HUES6 (cell line): ENCODE measurements at regions not wholly inside any gene's neighbourhood (a gene's known extent, or its start where the extent isn't known, plus 50 kb on each side); places are given as distances from the start of the nearest gene placed in this dataset.

Source experiments
- H3K27ac ChIP-seq: 2 replicates; pipeline ENCODE4 v1.7.0; 2013; ENCODE audit warnings: low read depth, mild to moderate bottlenecking, low read length, inconsistent platforms
- H3K27me3 ChIP-seq: 2 replicates; pipeline ENCODE4 v1.6.1; 2013; ENCODE audit warnings: low read length; ENCODE audit not compliant: control insufficient read depth, insufficient read depth
- H3K36me3 ChIP-seq: 2 replicates; pipeline ENCODE4 v1.6.1; 2013; ENCODE audit warnings: low read length; ENCODE audit not compliant: control insufficient read depth, insufficient read depth
- H3K4me1 ChIP-seq: 2 replicates; pipeline ENCODE4 v1.6.1; 2013; ENCODE audit warnings: low read length; ENCODE audit not compliant: control insufficient read depth, insufficient read depth
- H3K4me3 ChIP-seq: 2 replicates; pipeline ENCODE4 v1.5.1; 2013; ENCODE audit warnings: low read depth, low read length
- H3K9ac ChIP-seq: one replicate; pipeline ENCODE4 v1.6.1; 2013; ENCODE audit warnings: mild to moderate bottlenecking, low read length
- H3K9me3 ChIP-seq: 2 replicates; pipeline ENCODE4 v1.6.1; 2013; ENCODE audit warnings: low read depth, low read length; ENCODE audit not compliant: control insufficient read depth, insufficient read depth

DNA sequence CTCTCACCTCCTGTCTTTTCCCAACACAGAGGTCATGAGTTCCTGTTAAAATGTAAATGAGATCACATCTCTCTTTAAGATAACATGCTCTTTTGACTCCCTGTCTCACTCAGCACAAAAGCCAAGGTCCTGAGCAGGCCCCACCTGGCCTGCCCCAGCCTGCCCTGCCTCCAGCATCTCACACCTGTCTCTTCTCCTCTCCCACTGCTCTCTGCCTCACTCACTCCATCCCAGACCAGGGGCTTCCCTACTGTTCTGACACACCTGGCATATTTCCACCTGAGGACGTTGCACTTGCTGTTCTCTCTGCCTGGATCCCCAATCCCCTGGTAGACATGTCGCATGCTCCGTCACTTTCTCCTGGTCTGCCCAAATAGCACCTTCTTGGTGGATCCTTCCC lies 285.0 kb upstream of the ZMIZ1 start:
- Histone ChIP-seq H3K9me3 (peaks cover 16% of the 10 kb centered on the region; the same call in 1 of the 2 replicates), H3K36me3 (no peaks in the 10 kb centered on the region), H3K9ac (no peak overlapping the region), H3K4me1 (no peaks in the 10 kb centered on the region), H3K27ac (no peak overlapping the region), H3K27me3 (no peaks in the 10 kb centered on the region), H3K4me3 (no peak overlapping the region)

DNA sequence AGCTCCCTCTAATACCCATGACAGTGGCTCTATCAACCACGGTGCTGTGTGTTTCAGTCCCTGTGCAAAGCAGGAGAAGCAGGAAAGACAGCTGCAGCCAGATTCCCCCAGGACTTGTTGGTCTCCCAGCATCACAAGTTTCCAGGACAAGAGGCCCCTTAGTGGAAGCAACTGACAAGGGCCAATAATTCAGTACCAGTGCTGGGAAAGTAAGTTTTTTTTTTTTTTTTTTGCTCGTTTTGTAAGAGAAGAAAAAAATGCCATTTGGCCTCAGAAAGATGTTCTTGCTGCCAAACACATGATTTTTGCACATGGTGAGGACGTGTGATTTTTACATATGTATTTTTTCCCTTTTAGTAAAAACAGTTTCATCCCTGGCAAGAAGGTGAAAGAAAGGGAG lies 284.2 kb upstream of the ZMIZ1 start:
- no peak overlapping the region for H3K9ac ChIP-seq
- no peak overlapping the region for H3K4me3 ChIP-seq
- no peaks in the 10 kb centered on the region for H3K4me1 ChIP-seq
- H3K36me3 ChIP-seq = no peaks in the 10 kb centered on the region
- peaks cover 16% of the 10 kb centered on the region; the same call in 1 of the 2 replicates for H3K9me3 ChIP-seq
- H3K27me3 ChIP-seq = no peaks in the 10 kb centered on the region
- H3K27ac ChIP-seq = no peak overlapping the region

DNA sequence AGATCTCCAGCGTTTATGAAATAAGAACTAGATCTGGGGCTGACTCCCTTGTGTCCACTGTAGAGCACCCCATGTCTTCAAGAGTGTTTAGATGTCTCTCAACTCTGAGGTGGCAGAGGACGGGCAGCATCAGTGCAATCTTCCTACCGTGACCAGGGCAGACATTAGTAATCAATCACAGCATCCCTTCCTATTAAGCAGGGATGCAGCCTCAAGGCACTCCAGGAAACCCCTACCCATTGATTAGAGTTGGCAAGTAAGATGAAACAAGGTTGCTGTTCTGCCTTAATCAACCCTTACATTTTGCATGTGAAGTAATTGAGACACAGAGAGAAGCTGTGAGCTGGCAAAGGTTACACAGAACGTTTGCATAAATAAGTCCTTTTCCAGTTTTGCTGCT lies 283.7 kb upstream of the ZMIZ1 start:
- Histone ChIP-seq H3K9ac (no peak overlapping the region), H3K27ac (no peak overlapping the region), H3K27me3 (no peaks in the 10 kb centered on the region), H3K9me3 (peaks cover 16% of the 10 kb centered on the region; the same call in 1 of the 2 replicates), H3K36me3 (no peaks in the 10 kb centered on the region), H3K4me1 (no peaks in the 10 kb centered on the region), H3K4me3 (no peak overlapping the region)

DNA sequence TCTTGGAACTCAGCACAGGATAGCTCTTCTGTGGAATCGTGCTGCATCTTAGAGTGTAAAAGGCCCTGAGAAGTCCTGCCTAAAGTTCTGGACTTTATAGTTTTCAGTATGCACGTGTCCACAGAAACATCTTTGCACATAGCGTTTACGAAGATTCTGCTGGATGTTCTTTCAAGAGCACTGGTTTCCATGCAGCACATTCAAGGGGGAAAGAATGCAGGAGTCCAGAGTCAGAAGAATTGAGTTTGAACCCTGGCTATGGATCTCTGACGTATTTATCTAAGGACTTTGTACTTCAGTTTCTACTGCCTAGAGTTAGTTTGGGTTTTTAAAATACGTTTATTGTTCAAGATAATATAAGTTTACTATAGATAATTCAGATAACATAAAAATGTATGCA lies 282.8 kb upstream of the ZMIZ1 start:
- Histone ChIP-seq H3K4me3 (no peak overlapping the region), H3K9me3 (peaks cover 16% of the 10 kb centered on the region; the same call in 1 of the 2 replicates), H3K36me3 (no peaks in the 10 kb centered on the region), H3K27ac (no peak overlapping the region), H3K27me3 (no peaks in the 10 kb centered on the region), H3K4me1 (no peaks in the 10 kb centered on the region), H3K9ac (no peak overlapping the region)

DNA sequence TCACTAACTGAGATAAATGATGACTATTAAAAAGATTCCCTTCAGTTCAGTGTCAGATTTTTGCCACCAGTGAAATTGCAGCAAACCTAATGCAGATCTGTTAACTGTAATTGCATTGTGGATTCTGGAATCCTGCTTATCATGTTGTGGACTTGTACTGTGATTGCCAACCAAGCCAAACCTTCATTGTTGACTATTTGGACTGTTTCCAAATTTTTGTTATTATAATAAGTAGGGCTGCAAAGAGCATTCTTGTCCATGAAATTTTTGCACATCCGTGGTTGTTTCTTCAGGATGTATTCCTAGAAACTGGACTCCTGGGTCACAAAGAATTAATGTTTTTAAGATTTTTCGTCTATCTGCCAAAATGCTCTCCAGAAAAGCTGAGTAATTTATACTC lies 281.6 kb upstream of the ZMIZ1 start:
- H3K27ac ChIP-seq = no peak overlapping the region
- H3K27me3 ChIP-seq = no peaks in the 10 kb centered on the region
- H3K9me3 ChIP-seq = peaks cover 16% of the 10 kb centered on the region; the same call in 1 of the 2 replicates
- no peak overlapping the region for H3K9ac ChIP-seq
- no peak overlapping the region for H3K4me3 ChIP-seq
- no peaks in the 10 kb centered on the region for H3K36me3 ChIP-seq
- no peaks in the 10 kb centered on the region for H3K4me1 ChIP-seq

DNA sequence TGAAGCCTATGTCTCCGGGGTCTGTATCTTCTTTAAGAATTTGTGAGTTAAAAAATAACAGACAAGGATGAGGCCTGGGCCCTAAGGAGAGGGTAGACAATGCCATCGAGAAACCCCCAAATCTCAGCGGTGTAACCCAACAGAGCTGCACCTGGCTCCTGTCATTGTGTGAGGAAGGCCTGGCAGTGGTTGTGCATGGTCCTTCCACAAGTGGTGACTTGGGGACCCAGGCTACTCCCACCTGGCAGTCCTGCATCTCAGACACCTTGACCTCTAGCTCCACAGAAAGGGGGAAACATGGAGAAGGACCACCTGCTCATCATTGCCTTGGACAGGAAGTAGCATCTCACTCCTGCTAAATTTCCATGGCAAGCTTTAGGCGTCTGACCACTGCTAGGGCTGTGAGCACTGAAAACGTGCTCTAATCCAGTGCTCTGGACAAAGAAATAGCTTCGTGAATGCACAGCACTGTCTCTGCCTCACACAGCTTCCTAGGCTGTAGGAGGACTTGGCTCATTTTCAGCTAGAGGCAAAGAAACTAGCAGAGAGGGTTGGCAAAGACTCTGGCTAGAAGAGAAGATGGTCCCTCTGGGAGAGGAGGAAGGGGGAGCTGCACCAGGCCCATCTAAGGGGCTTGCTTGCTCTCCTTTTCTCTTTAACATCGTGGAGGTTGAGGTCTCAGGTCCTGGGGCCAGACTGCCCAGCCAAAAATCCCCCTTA lies 273.9 kb upstream of the ZMIZ1 start:
- peaks cover 5% of the 10 kb centered on the region; the same call in 1 of the 2 replicates for H3K9me3 ChIP-seq
- H3K9ac ChIP-seq = no peak overlapping the region
- H3K36me3 ChIP-seq = no peaks in the 10 kb centered on the region
- H3K4me3 ChIP-seq = no peak overlapping the region
- H3K27ac ChIP-seq = no peak overlapping the region
- no peaks in the 10 kb centered on the region; the same call in 1 of the 2 replicates for H3K4me1 ChIP-seq
- peaks cover 2% of the 10 kb centered on the region; the same call in 1 of the 2 replicates for H3K27me3 ChIP-seq

DNA sequence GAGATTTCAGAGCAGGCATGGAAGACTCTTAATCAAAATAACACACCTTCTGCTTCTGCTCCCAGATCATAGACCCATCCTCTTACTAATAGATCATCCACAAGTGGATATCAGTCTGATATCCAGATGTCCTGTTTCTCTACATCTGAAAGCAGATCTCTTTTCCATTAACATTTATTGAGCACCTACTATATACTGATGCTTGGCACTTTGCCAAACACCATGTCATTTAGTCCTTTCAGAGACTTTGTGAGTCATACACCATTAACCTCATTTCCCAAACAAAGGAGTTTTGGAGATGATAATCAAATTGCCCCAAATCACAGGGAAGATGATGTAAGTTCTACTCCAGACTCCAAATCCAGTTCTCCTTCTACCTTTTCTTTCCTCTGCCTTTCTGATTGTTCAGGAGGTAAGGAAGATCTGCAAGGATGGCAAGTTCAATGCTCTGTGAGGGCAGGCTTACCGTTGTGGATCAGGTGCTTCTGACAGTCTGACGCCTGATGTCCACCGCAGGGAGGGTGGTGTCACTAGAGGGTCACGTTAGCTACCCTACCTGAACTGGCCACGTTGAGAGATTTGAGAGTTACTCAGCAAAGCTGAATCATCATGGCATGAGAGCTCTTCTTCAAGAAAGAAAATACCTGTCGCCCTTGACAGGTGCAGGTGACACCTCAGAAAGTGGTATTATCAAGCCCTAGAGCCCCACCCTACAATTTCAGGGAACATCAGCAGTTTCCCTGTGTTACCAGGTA lies 269.6 kb upstream of the ZMIZ1 start:
- peaks cover 13% of the 10 kb centered on the region; the same call in 1 of the 2 replicates for H3K27me3 ChIP-seq
- no peak overlapping the region for H3K9ac ChIP-seq
- H3K36me3 ChIP-seq = no peaks in the 10 kb centered on the region
- H3K9me3 ChIP-seq = no peaks in the 10 kb centered on the region
- H3K4me1 ChIP-seq = peaks cover 7% of the 10 kb centered on the region; the same call in 1 of the 2 replicates
- no peak overlapping the region for H3K27ac ChIP-seq
- no peak overlapping the region for H3K4me3 ChIP-seq

DNA sequence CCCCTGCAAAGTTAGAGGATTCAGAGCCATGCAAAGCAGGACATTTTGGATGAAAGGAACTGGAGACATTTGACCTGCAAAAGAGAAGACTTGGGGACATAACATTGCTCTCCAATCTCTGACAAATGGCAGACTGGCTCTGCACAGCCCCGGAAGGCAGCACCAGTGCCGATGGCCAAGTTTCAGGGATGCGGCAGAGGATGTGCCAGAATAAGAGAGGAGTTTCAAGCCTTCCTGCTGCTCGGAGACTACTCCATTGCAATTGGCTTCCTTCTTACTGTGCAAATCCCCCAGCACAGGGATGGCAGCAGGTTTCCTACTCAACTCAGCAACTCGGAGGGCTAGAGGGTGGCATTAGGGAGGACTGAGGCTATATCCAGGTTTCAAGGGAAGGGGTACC lies 268.8 kb upstream of the ZMIZ1 start:
- no peaks in the 10 kb centered on the region for H3K36me3 ChIP-seq
- H3K4me1 ChIP-seq = peaks cover 13% of the 10 kb centered on the region; the same call in 1 of the 2 replicates
- no peak overlapping the region for H3K9ac ChIP-seq
- H3K27me3 ChIP-seq = peaks cover 13% of the 10 kb centered on the region; the same call in 1 of the 2 replicates
- no peaks in the 10 kb centered on the region for H3K9me3 ChIP-seq
- H3K4me3 ChIP-seq = no peak overlapping the region
- H3K27ac ChIP-seq = no peak overlapping the region

DNA sequence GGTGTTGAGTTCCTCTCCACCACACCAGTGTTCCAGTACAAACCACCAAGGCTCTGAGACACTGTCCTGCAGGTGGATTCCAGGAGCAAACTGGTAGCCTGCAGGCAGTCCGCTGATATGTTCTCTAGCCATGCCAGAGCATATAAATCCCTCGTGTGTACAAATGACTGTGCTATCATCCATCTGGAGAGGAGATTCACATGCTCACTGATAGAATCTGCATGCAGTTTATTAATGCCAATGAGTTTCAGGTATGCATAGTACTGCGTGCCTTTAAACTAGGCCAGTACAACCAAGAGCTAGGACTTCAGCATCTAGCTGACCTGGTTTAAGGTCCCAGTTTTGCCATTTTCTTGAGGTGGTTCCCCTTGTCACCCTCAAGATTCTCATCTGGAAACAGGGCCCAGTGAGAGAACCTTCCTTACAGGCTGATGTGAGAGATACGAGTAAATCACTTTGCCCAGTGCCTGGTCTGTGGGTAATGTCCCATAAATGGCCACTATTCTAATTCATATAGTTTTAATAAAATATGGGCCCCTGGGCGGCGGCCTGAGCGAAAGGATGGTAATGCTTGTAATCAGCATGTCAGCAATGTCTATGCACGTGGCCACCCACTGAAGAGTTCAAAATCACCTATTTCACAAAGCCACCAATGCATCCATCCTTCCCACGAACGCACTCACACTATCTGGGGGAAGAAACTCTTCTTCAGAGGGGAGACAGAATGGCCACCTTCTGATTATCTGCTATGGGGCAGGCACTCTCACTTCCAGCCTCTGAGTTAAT lies 268.0 kb upstream of the ZMIZ1 start:
- no peaks in the 10 kb centered on the region for H3K36me3 ChIP-seq
- H3K27me3 ChIP-seq = peaks cover 13% of the 10 kb centered on the region; the same call in 1 of the 2 replicates
- H3K9me3 ChIP-seq = no peaks in the 10 kb centered on the region
- H3K27ac ChIP-seq = no peak overlapping the region
- H3K4me3 ChIP-seq = no peak overlapping the region
- no peak overlapping the region for H3K9ac ChIP-seq
- peaks cover 13% of the 10 kb centered on the region; the same call in 1 of the 2 replicates for H3K4me1 ChIP-seq

DNA sequence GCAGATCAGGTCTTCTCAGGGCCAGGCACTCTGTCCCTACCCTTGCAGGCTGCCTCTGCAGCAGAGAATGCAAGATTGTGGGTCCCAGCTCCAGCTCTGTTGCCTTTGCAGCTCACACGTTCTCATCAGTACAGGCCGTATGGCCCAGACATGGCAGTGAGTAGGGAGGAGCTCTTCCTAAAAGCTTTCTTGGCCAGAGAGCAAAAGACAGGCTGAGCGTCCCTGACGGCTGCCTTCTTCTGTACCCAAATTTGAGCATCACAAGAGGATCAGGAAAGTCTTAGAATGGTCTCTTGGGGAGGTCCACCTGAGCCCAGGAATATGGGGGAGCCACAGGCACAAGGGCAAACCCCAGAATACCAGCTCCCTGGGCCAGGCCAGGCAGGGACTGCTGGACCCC lies 266.3 kb upstream of the ZMIZ1 start:
- no peak overlapping the region for H3K4me3 ChIP-seq
- peaks cover 24% of the 10 kb centered on the region; the same call in 1 of the 2 replicates for H3K4me1 ChIP-seq
- H3K27me3 ChIP-seq = peaks cover 13% of the 10 kb centered on the region; the same call in 1 of the 2 replicates
- H3K27ac ChIP-seq = no peak overlapping the region
- no peaks in the 10 kb centered on the region for H3K9me3 ChIP-seq
- no peaks in the 10 kb centered on the region for H3K36me3 ChIP-seq
- no peak overlapping the region for H3K9ac ChIP-seq
